Activated naive CD8-positive, alpha-beta T cell treated with anti-CD3 and anti-CD28 coated beads, Interleukin-2, amount 50 U/mL, for 24 hours (primary cell): ENCODE measurements at regions not wholly inside any gene's neighbourhood (a gene's known extent, or its start where the extent isn't known, plus 50 kb on each side); places are given as distances from the start of the nearest gene placed in this dataset.

ENCODE experiments used
- ATAC-seq: fragments of 150-1000 bp; cut with Tn5 transposase; one replicate; pipeline ENCODE4 v1.10.0; 2021
- DNase-seq: peaks from one replicate; pipeline ENCODE4 v3.0.0; 2021
- H3K27ac Mint-ChIP-seq: one replicate; pipeline ENCODE4 v1.8.0; 2021; ENCODE audit warnings: mild to moderate bottlenecking, mixed read lengths
- H3K27me3 Mint-ChIP-seq: one replicate; pipeline ENCODE4 v1.8.0; 2021; ENCODE audit warnings: mixed read lengths
- H3K36me3 Mint-ChIP-seq: one replicate; pipeline ENCODE4 v1.8.0; 2021; ENCODE audit warnings: low read depth, mixed read lengths
- H3K4me1 Mint-ChIP-seq: one replicate; pipeline ENCODE4 v1.8.0; 2021; ENCODE audit warnings: mixed read lengths
- H3K4me3 Mint-ChIP-seq: one replicate; pipeline ENCODE4 v1.8.0; 2021; ENCODE audit warnings: mild to moderate bottlenecking, moderate library complexity, mixed read lengths
- H3K9me3 Mint-ChIP-seq: one replicate; pipeline ENCODE4 v1.8.0; 2021; ENCODE audit warnings: mixed read lengths

DNA sequence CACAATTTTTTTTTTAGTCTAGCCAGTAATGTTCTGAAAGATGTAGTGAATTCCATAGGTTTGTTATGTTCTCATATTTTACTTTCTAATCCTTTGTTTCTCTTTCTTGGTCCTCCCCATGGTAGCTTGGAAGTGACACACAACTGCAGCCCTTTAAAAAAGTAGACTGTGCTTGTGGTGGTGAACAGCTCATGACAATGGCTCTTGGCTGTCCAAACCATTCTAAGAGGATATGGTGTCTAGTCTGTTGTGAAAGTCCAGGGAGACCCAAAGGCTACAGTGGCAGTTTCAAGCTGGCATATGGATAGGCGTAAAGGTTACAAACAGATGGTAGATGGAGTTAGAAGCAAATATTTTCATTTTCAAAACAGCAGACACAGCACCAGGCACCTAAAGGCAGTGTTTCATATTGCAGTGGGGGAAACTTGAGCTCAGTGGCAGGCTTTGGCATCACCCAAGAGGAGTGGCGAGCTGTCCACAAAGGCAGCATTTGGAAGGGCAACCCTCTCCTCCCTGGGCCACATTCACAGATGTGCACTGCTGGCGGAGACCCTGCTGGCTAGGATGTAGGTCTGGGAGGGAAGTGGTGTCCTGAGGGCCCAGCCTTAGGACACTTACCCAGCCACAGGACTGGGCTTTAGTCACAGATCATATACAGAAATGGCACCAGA lies 102.1 kb downstream of the DYRK2 start:
- no peak for ATAC-seq
- H3K27me3 Mint-ChIP-seq = no peaks in the 10 kb centered on the region
- no peaks in the 10 kb centered on the region for H3K36me3 Mint-ChIP-seq
- no peak overlapping the region for H3K4me3 Mint-ChIP-seq
- H3K4me1 Mint-ChIP-seq = peaks cover 8% of the 10 kb centered on the region
- peaks cover 4% of the 10 kb centered on the region for H3K9me3 Mint-ChIP-seq
- DNase-seq = no peak
- H3K27ac Mint-ChIP-seq = no peak overlapping the region

DNA sequence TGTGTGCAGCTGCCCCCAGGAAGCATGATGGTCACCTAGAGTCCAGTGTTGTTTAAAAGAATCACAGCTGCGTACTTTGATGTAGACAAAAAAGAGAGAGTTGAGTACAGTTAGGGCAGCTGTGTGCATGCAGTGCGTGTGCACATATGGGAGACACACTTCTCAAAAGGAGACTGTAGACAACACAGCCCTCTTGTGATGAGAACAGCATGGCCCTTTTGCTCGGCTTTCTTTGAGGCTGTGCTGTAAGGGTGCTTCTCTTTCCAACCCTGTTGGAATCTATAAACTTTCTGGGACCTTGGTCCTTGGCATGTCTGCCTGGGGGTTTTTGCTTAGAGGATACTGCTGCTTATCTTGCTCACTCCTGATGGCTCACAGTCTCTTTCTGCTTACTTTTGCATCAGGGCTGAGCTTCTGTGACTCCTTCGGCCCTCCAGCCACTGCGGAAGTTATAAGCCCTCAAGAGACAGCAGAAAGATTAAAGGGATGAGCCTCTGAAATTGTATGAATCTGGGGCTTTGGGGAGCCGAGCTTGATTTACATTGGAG lies 102.9 kb downstream of the DYRK2 start:
- no peaks in the 10 kb centered on the region for H3K9me3 Mint-ChIP-seq
- ATAC-seq = no peak
- H3K27ac Mint-ChIP-seq = no peak overlapping the region
- no peaks in the 10 kb centered on the region for H3K27me3 Mint-ChIP-seq
- DNase-seq = no peak
- H3K36me3 Mint-ChIP-seq = no peaks in the 10 kb centered on the region
- peaks cover 12% of the 10 kb centered on the region for H3K4me1 Mint-ChIP-seq
- H3K4me3 Mint-ChIP-seq = no peak overlapping the region

DNA sequence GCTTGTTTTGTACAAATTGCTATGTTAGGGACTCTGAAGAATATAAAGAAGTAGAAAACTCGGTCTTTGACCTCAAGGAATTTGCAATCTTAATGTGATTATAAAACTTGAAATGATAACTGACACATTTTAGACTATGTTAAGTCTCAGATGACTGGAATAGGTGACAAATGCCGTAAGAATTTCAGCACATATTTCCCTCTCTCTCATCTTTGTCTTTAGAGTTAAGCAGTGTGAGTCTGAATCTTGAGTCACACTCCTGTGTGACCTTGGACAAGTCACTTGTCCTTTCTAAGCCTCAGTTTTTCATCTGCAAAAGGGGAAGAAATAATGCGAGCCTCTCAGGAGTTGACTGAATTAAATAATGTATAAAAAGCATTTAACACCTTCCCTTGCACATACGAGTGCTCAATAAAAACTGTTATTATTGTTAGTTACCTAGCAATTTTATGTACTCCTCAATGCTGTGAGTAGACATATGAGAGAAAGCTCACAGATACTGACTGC lies 103.7 kb downstream of the DYRK2 start:
- Mint-ChIP-seq H3K4me1 (peaks cover 13% of the 10 kb centered on the region), H3K27me3 (no peaks in the 10 kb centered on the region), H3K27ac (no peak overlapping the region), H3K4me3 (no peak overlapping the region), H3K36me3 (no peaks in the 10 kb centered on the region), H3K9me3 (no peaks in the 10 kb centered on the region)
- no peak for DNase-seq
- ATAC-seq = no peak

DNA sequence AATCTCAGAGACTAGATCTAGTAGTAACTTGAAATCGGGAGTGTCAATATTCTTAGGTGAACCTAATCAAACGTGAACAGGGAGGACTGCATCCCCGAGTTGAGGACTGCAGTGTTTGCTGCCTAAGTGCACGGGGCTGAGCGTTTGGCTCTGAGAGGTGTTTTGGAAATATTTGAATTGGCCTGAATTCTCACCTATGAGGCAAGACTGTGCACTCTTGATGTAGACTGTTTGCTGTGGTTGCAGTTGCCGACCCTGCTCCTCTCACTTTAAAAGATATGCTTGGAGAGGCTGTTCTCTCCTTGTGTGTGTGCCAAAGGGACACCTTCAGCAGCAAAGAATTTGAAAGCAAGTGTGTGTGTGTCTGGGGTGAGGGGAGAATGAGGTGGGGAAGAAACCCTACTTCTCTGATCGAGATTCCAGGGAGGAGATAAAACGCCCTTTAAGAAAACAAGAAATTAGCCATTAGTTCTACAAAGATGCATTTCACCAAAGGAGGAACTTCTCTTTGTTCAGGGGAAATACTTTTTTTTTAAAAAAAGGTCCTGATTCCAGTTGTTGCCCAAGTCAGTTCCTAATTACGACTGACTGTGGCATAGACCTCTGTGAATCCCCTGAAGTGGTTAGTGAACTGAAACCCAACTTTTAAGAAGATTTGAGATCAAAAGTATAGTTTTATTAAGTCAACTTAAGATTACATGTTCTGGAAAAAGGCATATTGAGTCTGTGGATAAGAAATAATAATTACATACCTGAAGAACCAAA lies 106.6 kb downstream of the DYRK2 start:
- peaks cover under 1% of the 10 kb centered on the region for H3K9me3 Mint-ChIP-seq
- ATAC-seq = no peak
- H3K27ac Mint-ChIP-seq = no peak overlapping the region
- no peaks in the 10 kb centered on the region for H3K27me3 Mint-ChIP-seq
- H3K4me1 Mint-ChIP-seq = peaks cover 36% of the 10 kb centered on the region
- no peak for DNase-seq
- no peak overlapping the region for H3K4me3 Mint-ChIP-seq
- peaks cover 2% of the 10 kb centered on the region for H3K36me3 Mint-ChIP-seq

DNA sequence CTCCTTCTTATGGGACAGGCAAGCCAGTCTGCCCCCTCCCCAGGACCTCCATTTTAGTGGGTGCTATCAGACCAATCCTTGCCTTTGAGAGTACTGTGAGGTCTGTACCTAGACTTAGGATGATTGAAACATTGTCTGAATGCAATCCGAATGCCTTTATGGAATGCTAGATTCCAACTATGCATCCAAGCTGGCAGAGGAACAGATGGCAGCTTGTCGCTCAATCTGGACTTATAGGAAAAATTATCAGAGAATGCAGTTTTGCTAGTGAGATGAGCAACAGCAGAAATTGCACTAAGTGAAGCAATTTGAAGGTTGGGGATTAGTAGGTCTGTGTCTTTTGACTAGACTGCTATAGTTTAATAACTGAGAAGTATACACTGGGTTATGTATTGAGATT lies 109.1 kb downstream of the DYRK2 start:
- H3K4me1 Mint-ChIP-seq = peaks cover 48% of the 10 kb centered on the region
- H3K27ac Mint-ChIP-seq = no peak overlapping the region
- peaks cover 5% of the 10 kb centered on the region for H3K36me3 Mint-ChIP-seq

DNA sequence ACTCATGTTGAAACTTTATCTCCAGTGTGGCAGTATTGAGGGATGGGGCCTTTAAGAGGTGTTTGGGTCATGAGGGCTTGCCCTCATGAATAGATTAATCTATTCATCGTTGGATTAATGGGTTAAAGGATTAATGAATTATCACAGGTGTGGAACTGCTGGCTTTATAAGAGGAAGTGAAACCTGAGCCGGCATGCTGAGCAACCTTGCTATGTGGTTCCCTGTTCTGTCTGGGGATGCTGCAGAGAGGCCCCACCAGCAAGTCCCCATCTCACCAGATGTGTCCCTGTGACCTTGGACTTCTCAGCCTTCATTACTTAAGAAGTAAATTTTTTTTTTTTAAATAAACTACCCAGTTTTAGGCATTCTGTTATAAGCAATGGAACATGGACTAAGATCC lies 109.6 kb downstream of the DYRK2 start:
- no peak overlapping the region for H3K27ac Mint-ChIP-seq
- no peak for ATAC-seq
- H3K27me3 Mint-ChIP-seq = no peaks in the 10 kb centered on the region
- peaks cover 48% of the 10 kb centered on the region for H3K4me1 Mint-ChIP-seq
- DNase-seq = peak; percentile 7
- peaks cover 5% of the 10 kb centered on the region for H3K36me3 Mint-ChIP-seq
- H3K9me3 Mint-ChIP-seq = peaks cover 7% of the 10 kb centered on the region
- H3K4me3 Mint-ChIP-seq = no peak overlapping the region

More for the DNA sequence above, 109.1 kb downstream of the DYRK2 start:
- ATAC-seq (no peak), DNase-seq (no peak)
- Mint-ChIP-seq H3K27me3 (no peaks in the 10 kb centered on the region), H3K9me3 (peaks cover 7% of the 10 kb centered on the region), H3K4me3 (no peak overlapping the region)

DNA sequence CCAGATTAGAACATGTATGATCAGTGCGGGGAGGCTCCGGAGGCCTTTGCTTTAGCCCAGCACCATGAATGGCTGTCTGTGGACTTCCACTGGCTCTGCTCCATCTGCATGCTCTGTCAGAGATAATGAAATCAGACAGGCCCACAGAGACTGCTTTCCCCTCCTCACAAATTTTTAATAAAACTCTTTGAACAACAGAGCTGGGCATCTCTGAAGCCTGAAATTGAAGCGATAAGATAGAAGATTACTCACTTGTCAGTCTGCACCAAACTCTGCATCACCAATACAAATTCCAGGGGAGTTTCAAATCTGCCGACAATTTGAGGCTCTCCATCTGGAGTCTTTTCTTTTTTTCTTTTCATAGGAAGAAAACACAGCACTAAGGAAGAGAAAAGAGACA lies 110.0 kb downstream of the DYRK2 start:
- no peaks in the 10 kb centered on the region for H3K27me3 Mint-ChIP-seq
- H3K27ac Mint-ChIP-seq = no peak overlapping the region
- H3K4me3 Mint-ChIP-seq = no peak overlapping the region
- DNase-seq = no peak
- H3K36me3 Mint-ChIP-seq = peaks cover 5% of the 10 kb centered on the region
- peaks cover 48% of the 10 kb centered on the region for H3K4me1 Mint-ChIP-seq
- H3K9me3 Mint-ChIP-seq = peaks cover 7% of the 10 kb centered on the region
- no peak for ATAC-seq

DNA sequence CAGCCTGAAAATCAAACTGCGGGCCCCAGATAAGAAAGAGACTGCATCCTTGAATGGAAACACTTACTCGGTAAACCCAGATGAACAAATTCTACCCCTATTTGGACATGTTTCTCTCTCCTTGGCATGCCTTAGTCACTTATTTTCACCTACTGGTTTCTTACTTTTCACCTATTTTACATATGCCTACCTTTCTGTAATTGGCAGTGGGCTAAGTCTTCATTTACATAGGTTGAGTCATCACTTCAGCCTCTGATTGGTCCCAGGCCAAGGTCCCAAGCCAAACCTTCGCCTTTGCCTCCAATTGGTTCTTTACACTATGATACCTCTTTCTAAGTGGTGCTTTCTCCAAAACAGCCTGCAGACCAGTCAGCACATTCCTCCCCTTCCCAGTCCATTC lies 111.3 kb downstream of the DYRK2 start:
- ATAC-seq = peak; percentile 94

DNA sequence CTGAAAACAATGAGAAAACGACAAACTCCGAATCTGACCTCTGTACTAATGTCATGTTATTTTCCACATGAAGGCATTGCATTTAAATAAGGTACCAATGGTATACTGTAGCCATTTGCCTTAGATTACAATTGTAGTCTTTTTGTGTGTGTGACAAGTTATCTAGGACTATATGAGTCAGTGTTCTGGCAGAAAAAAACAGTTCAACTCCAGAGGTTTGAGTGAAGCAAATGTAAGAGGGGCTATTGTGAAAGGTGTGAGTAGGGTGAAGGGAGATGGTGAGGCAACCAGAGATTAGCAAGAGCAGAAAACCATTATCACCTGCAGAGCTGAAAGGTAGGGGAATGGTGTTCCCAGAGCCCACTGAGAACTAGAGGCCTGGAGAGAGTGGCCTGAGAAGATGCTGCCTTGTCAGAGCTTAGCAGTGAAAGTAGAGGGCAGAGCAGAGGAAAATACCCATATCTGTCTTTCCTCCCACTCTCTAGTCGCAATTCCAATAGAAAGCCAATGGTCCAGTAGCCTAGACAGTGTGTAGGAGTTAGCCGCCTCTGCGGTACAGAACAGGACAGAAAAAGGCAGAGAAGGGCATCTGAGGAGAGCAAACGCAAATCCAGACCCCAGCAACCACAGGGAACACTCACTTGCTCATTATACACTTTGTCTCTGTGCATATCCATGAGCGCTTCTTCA lies 112.2 kb downstream of the DYRK2 start:
- ATAC-seq (no peak), DNase-seq (no peak)
- H3K9me3 Mint-ChIP-seq = peaks cover 7% of the 10 kb centered on the region
- no peak overlapping the region for H3K4me3 Mint-ChIP-seq
- H3K4me1 Mint-ChIP-seq = peaks cover 39% of the 10 kb centered on the region
- H3K36me3 Mint-ChIP-seq = peaks cover 5% of the 10 kb centered on the region
- peak overlapping the region; percentile 6 for H3K27ac Mint-ChIP-seq
- H3K27me3 Mint-ChIP-seq = no peaks in the 10 kb centered on the region

More for the DNA sequence above, 111.3 kb downstream of the DYRK2 start:
- no peaks in the 10 kb centered on the region for H3K27me3 Mint-ChIP-seq
- DNase-seq = peak; percentile 13
- peaks cover 48% of the 10 kb centered on the region for H3K4me1 Mint-ChIP-seq
- peaks cover 5% of the 10 kb centered on the region for H3K36me3 Mint-ChIP-seq
- peaks cover 7% of the 10 kb centered on the region for H3K9me3 Mint-ChIP-seq
- peak overlapping the region; percentile 55 for H3K4me3 Mint-ChIP-seq
- H3K27ac Mint-ChIP-seq = peak overlapping the region; percentile 86

DNA sequence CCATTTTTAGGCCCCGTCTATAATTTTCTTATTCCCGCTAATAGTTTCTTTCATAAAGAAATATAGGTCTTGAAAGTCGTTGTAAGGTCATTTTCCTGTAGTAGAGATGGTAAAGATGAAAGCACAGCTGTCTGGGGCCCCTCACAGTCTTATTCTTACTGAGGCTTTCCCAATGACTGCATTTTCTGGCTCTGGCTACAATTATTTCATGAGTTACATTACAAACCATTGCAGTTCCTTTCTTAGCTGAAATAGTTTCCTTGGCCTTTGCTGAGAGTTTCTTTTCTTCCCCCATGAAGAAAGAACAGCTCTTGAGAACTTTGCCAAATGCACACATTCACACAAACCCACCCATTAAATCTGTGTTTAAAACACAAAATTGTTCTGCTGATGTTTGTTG lies 113.0 kb downstream of the DYRK2 start:
- ATAC-seq (no peak), DNase-seq (no peak)
- Mint-ChIP-seq H3K4me3 (no peak overlapping the region), H3K27me3 (no peaks in the 10 kb centered on the region), H3K9me3 (peaks cover 7% of the 10 kb centered on the region), H3K27ac (no peak overlapping the region), H3K4me1 (peaks cover 35% of the 10 kb centered on the region), H3K36me3 (peaks cover 5% of the 10 kb centered on the region)

DNA sequence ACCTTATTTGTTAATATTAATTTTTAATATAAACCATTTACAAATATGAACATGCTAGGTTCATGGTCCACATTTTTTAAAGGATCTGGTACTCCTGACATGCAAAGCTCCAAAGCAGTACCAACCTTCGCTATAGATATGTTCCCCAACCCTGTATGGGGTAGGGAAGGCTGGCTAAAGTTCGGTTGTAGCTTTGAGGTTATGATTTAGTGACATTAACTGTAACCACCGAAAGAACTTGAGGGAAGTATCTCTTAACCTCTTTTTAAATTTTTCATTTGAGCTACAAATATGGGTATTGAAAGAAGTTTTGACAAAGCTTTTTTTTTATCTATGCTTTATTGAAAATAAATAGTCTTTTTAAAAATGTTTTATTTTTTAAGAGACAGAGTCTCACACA lies 115.5 kb downstream of the DYRK2 start:
- no peak overlapping the region for H3K27ac Mint-ChIP-seq

DNA sequence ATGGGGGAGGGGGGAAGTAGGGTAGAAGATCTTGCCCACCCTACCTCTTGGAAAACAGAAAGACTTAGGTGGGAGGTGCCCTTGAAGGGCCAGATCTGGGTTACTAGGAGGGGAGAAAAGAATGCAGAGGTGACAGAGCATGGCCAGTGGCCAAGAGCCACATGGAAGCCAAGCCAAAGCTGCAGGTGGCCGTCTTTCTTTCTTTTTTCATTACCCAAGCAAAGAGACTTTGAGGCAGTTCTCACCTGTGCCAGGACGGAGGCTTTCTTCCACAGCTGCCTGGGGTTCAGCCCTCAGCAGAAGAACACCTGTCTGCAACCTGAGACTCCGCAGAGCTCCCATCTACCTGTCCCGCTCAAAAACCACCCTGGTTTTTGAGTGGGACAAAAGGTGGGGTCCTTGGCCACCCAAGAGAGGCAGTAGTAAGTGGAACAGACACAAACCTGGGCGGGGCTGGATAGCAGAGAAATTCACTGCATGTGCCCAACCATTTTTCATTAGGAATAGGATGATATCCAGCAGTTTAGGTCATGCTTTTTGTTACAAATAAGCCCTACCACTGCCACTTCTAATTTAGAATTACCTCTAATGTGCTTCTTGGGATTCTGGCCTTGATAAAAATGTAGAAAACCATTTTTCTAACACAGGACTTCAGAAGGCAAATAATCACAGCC lies 116.5 kb downstream of the DYRK2 start:
- no peak for ATAC-seq
- H3K36me3 Mint-ChIP-seq = peaks cover 3% of the 10 kb centered on the region
- no peaks in the 10 kb centered on the region for H3K27me3 Mint-ChIP-seq
- H3K4me1 Mint-ChIP-seq = peaks cover 13% of the 10 kb centered on the region
- no peak overlapping the region for H3K4me3 Mint-ChIP-seq
- no peak overlapping the region for H3K27ac Mint-ChIP-seq
- no peak for DNase-seq
- peaks cover 7% of the 10 kb centered on the region for H3K9me3 Mint-ChIP-seq

More for the DNA sequence above, 115.5 kb downstream of the DYRK2 start:
- Mint-ChIP-seq H3K36me3 (peaks cover 5% of the 10 kb centered on the region), H3K4me3 (no peak overlapping the region), H3K9me3 (peaks cover 7% of the 10 kb centered on the region), H3K4me1 (peaks cover 23% of the 10 kb centered on the region), H3K27me3 (no peaks in the 10 kb centered on the region)
- ATAC-seq = no peak
- DNase-seq = no peak

DNA sequence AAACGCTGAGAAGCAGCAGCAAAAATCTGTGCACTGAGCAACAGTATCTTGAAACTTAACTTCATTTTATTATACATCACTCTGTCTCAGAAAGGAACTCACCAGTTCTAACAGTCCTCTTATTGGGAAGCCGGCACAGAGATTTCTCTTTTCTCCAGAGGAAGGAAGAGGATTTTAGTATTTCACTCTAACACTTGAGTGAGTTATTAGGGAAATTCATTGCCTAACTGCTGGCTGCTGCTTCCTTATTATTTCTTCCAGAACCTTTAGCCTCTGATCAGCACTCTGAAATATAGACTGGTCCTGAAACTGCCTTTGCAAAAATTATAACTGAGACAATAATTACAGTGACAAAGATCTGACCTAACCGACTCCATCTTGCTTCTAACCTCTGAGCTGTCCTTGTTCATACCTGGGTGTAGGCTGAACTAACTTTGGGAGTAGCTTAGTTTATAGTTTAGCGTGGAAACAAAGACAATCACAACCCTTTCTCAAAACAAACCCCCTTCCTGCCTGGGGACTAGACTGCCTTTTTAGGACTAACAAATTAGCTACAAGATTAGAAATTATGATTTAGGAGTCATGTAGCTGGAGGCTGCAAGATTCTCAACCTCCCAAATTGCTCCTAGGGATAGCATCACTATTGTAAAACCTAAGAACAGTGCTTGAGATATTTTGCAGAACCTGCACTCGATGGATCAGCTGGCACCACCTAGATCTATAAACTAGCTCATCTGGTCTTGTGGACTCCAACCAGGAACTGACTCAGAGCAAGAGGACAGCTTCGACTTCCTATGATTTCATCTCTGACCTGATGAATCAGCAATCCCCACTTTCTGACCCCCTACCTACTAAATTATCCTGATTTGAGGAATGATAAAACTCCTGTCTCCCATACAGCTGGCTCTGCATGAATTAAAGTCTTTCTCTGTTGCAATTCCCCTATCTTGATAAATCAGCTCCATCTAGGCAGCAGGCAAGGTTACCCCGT lies 117.5 kb downstream of the DYRK2 start:
- Mint-ChIP-seq H3K36me3 (no peaks in the 10 kb centered on the region), H3K27ac (no peak overlapping the region), H3K4me3 (no peak overlapping the region), H3K4me1 (peaks cover 3% of the 10 kb centered on the region), H3K27me3 (no peaks in the 10 kb centered on the region), H3K9me3 (no peaks in the 10 kb centered on the region)
- ATAC-seq (no peak), DNase-seq (no peak)
